NCI-H1694 treated with DMSO at 0.1 percent for 48 hours (cell line): ENCODE measurements at regions not wholly inside any gene's neighbourhood (a gene's known extent, or its start where the extent isn't known, plus 50 kb on each side); places are given as distances from the start of the nearest gene placed in this dataset.
"Not testable (repeated sequence)": the region's sequence is repeated elsewhere in the genome, so short reads cannot be mapped to it uniquely, and the experiment has no call there.

Experiments used
- DNase-seq: peaks from one replicate; lab custom pipeline; 2025; lab: John Stamatoyannopoulos, UW

DNA sequence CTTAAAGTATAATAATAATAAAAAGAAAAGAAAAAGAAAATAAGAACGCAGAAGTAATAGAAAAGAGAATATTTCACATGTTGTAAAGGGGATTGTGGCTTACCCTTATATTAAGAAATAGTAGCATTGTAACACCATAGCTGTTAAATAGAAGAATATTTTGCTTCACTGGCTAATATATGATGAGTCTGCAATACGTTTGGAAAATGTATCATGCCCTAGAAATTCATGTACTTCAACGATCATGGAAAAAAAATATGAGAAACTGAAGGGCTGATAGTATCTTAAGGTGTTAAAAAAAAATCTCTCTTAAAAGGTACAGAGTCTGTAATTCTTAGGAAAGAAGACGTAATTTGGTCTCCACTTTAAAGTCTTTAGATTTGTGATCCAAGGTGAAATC, 1390.5 kb upstream of the ADGRL2 start:
- no peak for DNase-seq

DNA sequence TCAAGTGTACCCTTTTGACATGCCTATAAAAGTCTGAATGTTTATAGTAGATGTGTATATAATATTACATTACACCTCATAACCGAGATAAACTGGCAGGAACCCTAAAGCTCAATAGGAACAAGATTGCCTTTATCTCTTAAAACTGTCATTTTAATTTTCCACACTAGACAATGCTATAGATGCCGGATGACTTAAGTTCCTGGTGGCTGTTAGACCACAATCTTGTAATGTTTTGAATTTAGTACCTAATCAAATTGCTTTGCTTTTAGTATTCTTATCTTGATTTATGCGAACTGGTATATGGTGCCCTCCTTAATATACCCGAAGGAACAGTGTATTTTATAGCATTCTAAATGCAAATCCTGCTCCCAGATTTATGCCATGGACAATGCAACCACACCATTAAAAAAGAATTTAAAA, 1397.0 kb upstream of the ADGRL4 start:
- DNase-seq, result no peak

DNA sequence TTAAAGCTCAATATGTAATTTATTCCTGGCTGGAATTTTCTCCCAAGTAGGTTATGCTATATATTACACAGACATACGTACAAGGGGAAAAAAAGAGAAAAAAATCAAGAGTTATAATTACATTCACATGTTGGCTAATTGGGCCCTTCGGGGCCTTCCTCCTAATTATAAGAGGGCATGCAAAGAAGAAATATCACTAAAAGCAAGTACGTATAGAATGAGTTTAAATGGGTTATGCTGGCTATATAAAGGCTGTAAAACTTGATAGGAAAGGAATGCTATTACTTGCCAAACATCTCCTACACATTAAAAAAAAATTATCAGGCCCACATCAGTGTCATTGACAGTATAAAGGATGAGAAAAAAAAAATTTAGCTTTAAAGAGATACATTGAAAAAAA, 1396.1 kb upstream of the ADGRL4 start:
- no peak for DNase-seq

DNA sequence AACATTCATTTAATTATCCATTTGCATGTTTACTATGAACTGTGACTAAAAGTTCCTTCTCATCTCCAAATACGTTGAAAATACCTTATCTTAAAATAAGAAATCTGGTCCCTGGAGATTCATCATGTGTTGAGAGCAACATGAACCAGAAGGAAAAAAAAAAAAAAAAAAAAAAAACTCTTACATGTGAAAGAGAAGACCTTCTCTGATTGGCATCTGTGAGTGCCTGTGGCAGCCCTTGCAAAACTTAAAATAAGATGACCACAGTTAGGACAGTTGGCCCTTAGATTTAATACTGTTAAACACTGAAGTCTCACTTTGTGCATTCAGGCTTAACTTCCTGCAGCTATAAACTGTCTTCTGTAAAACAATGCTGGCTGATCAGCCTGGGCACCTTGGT, 1395.2 kb upstream of the ADGRL4 start:
- no peak for DNase-seq

DNA sequence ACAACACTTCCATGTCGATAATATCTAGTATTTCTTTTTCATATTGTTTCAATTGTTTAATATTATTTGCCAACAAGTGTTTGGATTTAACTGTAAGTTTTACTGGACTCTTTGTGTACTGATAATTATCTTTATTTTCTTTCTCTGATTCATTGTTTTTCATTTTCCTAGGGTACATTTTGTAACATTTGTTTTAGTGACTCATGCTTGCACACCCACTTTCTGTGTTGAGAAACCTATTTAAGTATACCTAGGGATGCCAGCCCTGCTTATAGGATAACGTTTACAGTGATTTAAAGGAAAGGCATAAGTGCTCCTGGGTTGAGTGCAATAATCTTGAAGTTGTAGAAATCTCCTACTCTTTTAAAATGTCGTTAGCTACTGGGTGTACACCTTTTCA, 1386.0 kb upstream of the ADGRL4 start:
- no peak for DNase-seq

DNA sequence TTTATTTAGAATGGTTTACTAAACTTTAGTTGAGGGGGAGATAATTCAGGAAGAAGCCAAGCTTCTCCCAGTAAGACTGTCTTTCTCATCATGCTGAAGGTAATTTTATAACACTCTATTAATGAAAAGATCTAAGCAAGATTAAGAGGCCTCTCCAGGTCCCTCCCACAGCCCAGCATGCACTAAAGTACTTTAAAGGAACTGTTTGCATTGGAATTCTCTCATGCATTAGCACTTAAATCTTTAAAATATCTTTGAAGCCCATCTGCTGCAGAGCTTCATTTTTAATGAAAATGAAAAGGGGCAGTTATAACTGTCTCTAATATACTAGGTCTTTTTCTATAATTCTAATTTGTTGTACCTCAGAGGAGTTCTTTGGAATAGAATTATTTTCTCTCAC, 1379.1 kb upstream of the ADGRL4 start:
- no peak for DNase-seq

DNA sequence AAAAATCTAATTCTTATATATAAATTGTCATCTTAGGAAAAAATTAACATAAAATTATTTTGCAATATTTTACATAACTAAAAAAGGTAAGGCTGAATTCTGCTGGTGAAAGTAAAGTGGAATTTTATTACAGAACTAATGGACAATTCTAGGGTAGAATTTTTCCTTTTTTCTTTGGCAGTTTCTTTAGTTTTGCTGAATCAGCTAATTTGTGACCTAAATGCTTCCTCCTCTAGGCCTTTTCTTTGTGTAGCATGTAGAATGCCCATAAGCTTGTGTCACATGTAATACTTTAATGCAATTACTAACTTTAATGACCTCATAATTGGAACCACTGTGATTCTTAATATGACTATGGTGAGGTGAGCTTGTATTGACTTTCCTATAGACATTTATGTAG, 1378.4 kb upstream of the ADGRL4 start:
- no peak for DNase-seq

DNA sequence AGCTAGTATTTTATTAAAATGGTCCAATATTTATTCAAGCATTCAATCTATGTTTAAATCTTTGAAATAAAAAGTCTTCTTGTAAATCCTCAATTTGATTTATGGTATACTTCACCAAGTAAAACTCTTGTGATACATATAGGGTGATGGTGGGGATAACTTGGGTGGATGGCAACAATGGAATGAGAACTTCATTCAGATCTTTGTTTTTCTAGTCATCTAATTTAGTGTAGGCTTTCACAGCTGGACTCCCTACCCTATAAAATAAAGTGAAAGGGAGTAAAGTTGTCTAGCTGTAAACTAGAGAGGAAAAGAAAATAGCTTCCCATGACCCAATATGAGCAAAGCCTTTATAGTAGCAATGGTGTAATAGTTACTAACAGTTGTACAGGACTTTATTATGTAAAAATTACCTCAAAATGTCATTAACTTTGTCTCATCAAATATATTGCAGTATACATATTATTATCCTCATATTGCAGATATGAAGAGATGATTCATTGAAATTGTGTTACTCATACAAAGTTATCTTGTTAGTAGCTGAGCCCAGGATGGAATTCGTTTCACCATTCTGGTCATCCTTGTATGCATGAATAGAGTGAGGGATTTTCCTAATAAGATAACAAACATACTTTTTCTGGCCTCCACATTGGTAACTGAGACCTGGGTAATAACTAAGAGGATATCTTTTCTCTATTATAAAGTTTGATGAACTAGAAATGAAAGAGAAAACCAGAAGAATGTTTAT, 1377.7 kb upstream of the ADGRL4 start:
- DNase-seq, result no peak

DNA sequence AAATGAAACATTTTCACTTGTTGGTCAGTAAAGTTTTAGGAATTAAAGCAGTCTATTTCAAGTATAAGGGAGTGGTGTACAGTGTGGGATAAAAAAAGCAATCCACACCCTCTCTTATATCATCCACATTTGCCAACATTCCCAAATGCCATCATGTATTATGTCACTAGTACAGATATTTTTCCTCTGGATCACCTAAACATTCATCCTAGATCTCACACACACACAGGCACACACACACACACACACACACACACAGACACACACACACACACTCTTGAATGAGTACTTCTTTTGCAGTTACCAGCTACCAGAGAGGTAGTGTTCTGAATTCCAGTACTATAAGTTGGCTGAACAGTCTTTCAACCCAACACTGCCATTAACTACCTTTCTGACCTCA, 1369.1 kb upstream of the ADGRL4 start:
- no peak for DNase-seq

DNA sequence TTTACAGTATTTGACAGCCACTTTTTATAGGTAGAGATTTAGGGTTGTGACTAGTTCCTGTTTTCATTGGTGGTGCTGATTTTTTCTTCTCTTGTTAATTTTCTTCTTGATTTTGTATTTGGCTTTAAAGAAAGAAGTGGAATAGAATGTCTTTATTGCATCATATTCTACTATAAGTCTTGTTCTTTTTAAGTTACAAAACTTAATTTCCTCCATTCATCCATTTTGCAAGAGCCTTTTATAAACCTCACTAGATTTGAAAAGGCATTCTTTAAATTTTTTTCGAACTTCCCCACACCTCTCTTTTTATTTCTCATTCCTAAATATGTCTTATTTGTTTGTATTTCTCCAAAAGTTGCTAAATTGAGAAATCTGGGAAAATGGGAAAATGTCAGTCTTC, 1368.6 kb upstream of the ADGRL4 start:
- no peak for DNase-seq

DNA sequence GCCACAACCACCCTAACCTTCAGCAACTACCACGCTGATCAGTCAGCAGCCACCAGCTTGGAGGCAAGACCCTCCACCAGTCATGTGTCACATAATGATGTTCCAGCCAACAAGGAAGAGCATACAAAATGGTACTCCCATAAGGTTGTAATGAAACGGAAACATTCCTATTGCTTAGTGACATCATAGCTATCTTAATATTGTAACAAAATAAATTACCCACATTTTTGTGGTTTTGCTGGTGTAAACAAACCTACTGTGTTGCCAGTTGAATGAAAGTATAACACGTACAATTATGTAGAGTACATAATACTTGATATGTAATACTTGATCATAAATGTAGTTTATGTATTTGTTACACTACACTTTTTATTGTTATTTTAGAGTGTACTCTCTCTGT, 1363.2 kb upstream of the ADGRL4 start:
- no peak for DNase-seq

DNA sequence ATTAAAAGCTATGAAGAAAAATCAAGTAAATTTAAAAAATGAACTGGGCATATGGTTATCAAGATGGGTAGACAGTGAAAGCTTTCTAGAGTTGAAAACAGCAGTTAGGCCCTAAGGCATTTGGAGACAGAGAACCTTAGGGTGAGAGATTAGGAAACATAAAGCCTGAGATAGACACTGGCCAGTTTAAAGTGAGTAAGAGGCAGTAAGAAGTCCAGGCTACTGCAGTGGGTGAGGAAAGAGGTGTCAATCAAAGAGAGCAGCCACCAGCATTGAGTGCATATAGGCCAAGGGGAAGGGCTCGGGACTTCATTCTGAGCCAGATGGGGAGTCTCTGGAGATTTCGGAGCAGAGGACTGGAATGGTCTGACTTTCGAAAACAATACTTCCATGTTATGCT, 1360.5 kb upstream of the ADGRL4 start:
- DNase-seq, result no peak

DNA sequence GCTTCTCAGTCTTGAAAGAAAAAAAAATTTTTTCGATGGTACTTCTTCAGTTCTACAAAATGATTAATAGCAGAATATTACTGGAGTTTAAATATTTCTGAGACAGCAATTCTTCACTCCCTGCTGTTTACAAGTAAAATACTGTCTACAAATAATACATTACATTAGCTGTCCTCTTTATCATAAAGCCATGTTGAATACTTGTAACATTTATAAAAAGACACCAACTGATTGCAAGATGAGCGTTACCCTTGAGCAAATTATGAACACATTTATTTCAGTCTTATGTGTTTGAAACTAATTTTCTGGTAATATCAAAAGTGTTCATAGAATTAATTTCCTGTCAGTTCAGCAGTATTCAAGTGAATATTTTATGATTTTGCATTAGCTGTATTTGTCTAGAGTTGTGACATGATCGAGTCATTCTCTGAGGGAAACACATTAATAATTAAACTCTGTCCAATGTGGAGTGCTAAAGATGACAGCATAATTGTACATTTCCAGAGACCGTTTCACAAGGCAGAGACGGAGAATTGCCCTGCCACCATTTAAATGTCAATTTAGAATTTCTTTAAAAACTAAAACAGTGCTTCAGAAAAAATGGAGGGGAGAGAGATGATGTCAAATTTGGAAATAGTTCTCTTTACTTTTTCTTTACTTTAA, 1359.0 kb upstream of the ADGRL4 start:
- no peak for DNase-seq

DNA sequence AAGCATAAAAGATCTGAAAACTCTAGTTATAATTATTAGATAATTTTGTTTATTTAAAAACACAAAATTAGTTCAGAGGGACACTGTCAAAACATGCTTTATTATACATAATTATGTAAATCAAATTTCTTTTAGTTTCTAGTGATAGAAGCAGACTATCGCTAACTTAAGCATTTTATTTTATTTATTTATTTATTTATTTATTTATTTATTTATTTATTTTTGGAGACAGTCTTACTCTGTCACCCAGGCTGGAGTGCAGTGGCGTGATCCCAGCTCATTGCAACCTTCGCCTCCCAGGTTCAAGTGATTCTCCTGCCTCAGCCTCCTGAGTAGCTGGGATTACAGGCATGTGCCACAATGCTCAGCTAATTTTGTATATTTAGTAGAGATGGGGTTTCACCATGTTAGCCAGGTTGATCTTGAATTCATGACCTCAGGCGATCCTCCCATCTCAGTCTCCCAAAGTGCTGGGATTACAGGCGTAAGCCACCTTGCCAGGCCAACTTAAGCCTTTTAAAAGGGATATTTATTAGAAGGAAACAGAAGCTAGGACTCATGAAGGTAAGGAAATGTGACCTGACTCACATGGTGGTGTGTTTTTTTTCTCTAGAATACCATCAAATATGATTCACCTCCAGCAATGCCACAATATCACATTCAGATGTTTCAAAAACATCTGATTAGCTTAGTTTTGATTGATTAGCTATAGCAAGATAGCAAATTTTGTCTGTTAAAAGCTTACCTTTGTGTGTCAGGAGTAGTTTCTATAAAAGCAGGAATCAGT, 1357.4 kb upstream of the ADGRL4 start:
- DNase-seq, result no peak

DNA sequence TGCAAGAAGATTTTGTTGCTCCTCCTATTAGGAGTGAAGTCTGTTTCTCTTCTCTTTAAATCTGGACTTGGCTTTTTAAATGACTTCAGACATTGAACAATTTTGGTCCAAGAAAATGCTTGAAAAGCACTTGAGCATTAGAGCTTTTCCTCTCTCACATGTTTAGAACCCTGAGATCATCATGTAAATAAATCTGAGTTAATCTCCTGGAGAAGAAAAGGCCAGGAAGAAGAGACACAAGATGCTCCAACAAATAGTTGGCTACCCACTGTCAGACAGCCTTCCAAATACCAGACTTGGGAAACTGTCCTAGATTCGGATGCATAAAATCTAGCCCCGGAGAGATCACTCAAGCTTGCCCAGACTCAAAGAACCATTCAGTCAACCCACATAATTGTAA, 1353.1 kb upstream of the ADGRL4 start:
- no peak for DNase-seq

DNA sequence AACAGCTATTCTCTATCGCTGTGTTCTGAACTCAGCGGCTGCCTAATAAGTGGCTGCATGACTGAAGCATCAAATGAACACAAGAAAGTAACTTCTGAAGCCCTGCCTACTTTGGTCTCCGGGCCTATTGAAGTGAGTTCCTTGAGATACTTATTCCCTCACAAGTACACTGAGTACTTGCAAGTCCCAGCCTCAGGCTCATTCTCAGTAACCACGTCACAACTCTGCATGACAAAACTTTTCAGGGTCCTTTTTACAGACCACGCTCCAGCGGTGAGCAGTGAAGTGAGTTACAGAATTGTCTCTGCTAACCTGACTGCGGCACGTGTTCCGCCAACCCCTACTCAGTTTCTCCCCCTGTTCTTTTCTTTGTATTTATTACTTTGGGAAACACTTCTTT, 1342.7 kb upstream of the ADGRL4 start:
- DNase-seq, result no peak

DNA sequence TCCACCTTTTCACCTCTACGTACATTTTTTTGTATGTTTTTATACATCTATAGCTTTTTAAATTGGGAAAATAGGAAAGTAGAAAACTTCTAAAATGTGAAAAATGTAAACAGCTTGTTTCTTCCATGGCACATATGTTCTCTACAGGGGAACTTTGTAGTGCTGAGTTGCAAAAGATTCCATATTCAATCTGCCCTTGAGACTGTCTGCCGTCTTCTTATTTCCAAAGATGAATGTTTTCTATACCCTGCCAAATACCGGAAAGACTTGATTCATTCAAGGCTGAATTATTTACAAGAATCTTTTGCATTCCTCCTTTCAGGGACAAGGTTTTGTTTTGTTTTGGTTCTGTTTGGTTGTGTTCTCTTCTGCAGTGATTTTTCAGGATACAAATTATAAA, 1334.5 kb upstream of the ADGRL4 start:
- DNase-seq, result no peak

DNA sequence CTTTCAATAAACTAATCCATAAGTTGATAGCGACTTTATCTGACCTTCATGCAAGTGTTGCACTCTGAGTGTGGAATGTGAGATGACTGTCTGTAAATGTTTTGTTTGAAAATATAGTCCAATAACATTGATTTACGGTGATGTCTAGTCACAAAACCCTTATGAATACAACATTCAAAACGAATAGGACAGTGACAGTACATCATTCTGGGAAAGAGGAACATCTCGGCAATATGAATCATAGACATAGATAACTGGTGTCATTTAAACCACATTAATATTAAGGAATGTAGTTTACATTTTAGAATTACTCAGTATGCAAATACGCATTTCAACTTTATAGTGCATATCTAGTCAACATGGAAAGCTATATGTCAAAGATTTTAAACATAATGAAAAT, 1311.6 kb upstream of the ADGRL4 start:
- DNase-seq, result no peak

DNA sequence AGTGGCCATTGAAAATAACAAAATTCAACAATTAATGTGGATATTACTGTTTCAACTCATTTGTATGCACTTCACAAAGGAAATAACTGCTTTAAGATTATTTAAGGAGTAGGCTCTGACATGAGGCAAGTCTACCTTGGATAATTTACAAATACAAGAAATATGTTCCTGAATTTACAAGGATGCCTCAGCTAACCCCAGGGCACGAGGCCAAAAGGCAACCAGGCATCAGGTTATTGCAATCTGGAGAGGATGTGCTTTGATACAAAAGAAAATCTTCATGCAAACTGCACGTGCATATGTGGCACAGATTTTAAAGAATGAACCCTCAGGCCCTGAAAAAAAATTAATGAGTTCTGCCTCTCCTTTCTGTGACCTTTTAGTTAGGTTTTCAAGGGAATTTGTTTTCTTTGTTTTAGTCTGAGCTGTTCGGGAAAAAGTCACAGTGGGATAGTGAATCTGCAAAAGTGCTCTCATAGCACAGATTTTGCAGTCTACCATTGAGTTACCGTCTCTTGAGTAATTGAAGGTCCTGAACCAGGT, 1304.2 kb upstream of the ADGRL4 start:
- peak; percentile 73 for DNase-seq

DNA sequence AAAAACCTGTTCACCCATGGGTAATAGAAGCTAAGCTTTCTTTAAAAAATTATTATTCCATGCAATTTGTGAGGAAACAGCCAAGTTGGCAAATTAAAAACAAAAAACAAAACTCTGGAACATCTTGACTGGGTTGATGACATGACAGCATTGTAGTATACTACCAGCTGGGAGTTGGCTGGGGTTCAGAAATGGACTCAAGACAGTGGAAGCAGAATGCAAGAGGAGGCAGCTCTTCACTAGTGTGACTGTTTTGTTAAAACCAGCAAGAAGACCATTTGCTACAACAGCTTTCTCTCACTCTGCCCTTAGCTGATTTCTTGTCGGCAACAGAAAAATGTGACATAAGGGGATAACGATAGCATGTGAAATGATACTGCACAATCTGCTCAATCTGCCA, 1298.9 kb upstream of the ADGRL4 start:
- DNase-seq, result peak; percentile 74

DNA sequence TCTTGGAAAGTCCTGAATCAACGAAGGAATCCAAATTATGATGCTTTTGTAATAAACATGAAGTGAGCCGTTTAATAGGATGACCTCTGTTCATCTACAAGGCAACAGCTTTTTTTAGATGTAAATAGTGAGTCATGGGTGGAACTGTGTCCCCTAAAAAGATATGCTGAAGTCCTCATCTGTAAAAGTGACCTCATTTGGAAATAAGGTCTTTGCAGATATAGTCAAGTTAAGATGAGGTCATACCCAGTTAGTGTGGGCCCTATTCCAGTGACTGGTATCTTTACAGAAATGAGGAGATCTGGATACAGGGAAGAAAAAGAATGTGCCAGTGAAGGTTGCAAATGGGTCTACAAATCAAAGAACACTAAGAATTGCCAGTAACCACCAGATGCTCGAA, 1287.3 kb upstream of the ADGRL4 start:
- DNase-seq, result no peak

DNA sequence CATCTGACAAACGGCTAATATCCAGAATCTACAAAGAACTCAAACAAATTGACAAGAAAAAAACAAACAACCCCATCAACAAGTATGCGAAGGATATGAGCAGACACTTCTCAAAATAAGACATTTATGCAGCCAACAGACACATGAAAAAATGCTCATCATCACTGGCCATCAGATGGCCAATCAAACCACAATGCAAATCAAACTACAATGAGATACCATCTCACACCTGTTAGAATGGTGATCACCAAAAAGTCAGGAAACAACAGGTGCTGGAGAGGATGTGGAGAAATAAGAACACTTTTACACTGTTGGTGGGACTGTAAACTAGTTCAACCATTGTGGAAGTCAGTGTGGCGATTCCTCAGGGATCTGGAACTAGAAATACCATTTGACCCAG, 1282.2 kb upstream of the ADGRL4 start:
- not testable (repeated sequence) for DNase-seq

DNA sequence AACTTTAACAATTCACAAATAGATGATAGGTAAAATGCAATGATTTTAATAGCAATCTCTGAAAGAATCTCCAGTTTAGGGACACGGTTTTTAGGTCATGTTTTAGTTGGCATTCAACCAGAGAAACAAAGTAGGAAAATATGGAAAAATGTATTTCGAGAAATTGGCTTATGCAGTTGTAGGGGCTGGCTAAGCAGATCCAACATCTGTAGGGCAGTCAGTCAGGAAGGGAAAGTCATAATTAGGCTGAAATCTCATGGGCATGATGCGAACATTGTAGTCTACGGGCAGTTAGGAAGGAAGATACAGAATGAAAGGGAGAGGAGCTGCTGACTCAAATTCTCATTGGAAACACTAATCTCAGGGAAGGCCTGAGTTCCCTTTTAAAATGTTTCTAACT, 1276.0 kb upstream of the ADGRL4 start:
- DNase-seq, result no peak
